ENCODE measurements at regions not wholly inside any gene's neighbourhood (a gene's known extent, or its start where the extent isn't known, plus 50 kb on each side); places are given as distances from the start of the nearest gene placed in this dataset.

DNA sequence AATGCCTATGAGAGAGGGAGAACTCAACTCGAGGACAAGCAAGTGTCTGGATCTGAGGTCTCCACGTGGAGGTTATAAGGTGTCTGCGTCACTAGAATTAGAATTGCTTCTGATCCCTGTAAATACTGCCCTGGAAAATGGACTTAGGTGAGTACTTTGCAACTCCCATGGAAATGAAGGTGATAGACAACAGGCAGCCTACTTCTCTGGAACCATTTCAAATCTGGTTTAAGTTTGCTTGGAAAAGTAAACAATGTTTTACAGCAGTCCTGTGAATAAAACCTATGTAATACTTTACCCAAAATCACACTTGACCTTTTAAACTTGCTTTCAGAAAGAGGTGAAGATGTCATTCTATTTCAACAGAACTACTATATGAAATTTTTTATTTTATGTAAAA lies 70.1 kb upstream of the TENT5A start:
- TF ChIP-seq, protein P1, sequence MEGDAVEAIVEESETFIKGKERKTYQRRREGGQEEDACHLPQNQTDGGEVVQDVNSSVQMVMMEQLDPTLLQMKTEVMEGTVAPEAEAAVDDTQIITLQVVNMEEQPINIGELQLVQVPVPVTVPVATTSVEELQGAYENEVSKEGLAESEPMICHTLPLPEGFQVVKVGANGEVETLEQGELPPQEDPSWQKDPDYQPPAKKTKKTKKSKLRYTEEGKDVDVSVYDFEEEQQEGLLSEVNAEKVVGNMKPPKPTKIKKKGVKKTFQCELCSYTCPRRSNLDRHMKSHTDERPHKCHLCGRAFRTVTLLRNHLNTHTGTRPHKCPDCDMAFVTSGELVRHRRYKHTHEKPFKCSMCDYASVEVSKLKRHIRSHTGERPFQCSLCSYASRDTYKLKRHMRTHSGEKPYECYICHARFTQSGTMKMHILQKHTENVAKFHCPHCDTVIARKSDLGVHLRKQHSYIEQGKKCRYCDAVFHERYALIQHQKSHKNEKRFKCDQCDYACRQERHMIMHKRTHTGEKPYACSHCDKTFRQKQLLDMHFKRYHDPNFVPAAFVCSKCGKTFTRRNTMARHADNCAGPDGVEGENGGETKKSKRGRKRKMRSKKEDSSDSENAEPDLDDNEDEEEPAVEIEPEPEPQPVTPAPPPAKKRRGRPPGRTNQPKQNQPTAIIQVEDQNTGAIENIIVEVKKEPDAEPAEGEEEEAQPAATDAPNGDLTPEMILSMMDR (IDR thresholded peaks at IDR 0.05) = no peak
- Mint-ChIP-seq H3K4me1 (peaks cover 37 to 40% of the 10 kb centered on the region in 2 donors), H3K36me3 (peaks cover 20% of the 10 kb centered on the region), H3K27me3 (ENCODE audit: low read depth in 2 of 2) (no peaks in the 10 kb centered on the region), H3K27ac (no peak overlapping the region), H3K9me3 (peaks cover 0 to 8% of the 10 kb centered on the region in 2 donors), H3K4me3 (no peak overlapping the region)
- Histone ChIP-seq H3K9me3 (ENCODE audit: control insufficient read depth, insufficient read depth, low read length) (no peaks in the 10 kb centered on the region), H3K4me1 (ENCODE audit: control insufficient read depth, insufficient read depth, low read length) (peaks cover 3% of the 10 kb centered on the region), H3K36me3 (ENCODE audit: control insufficient read depth, insufficient read depth, low read length) (no peaks in the 10 kb centered on the region), H3K27me3 (ENCODE audit: control insufficient read depth, insufficient read depth, low read length) (no peaks in the 10 kb centered on the region), H3K27ac (ENCODE audit: low read length) (no peak overlapping the region), H3K4me3 (ENCODE audit: low read length) (no peak overlapping the region)
- 92% methylated on average over 3 of the region's 3 CpGs for WGBS (ENCODE audit: insufficient coverage)
- DNase-seq (no peak), ATAC-seq (no peak)
- intact Hi-C loops (cut with micrococcal nuclease) = no loop called here

DNA sequence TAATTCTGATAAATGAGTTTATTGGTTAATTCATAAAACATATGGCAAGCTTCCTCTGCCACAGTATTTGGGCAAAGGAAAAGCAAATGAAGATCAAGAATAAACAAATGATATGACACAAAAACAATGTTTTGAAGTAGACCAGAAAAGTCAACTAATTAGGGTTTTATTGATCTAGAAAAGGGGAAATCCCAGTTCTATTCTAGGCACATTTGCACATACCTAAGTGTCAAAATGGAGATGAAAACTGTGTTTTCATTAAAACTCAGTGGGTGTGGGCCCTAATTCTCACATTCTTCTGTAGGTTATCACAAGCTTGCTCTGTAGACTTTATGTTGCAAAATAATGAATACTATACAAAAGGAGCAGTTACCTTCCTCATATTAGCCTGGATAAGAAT lies 69.0 kb upstream of the TENT5A start:
- Histone ChIP-seq H3K27ac (ENCODE audit: low read length) (peak overlapping the region; percentile 53), H3K4me3 (ENCODE audit: low read length) (no peak overlapping the region), H3K27me3 (ENCODE audit: control insufficient read depth, insufficient read depth, low read length) (no peaks in the 10 kb centered on the region), H3K9me3 (ENCODE audit: control insufficient read depth, insufficient read depth, low read length) (no peaks in the 10 kb centered on the region), H3K36me3 (ENCODE audit: control insufficient read depth, insufficient read depth, low read length) (no peaks in the 10 kb centered on the region), H3K4me1 (ENCODE audit: control insufficient read depth, insufficient read depth, low read length) (peaks cover 3% of the 10 kb centered on the region)
- H3K4me3 Mint-ChIP-seq = peak overlapping the region; percentile 55
- H3K4me1 Mint-ChIP-seq = peaks cover 37 to 40% of the 10 kb centered on the region in 2 donors
- peaks cover 14% of the 10 kb centered on the region for H3K36me3 Mint-ChIP-seq
- intact Hi-C loops (cut with micrococcal nuclease) = no loop called here
- DNase-seq = no peak
- peak in 2 of 3 donors; percentile 37 to 46 for ATAC-seq
- TF ChIP-seq, protein P1 (IDR thresholded peaks at IDR 0.05) = no peak
- no peaks in the 10 kb centered on the region for H3K27me3 Mint-ChIP-seq (ENCODE audit: low read depth in 2 of 2)
- H3K27ac Mint-ChIP-seq = peak overlapping the region; percentile 64 to 77
- peaks cover 0 to 6% of the 10 kb centered on the region in 2 donors for H3K9me3 Mint-ChIP-seq

DNA sequence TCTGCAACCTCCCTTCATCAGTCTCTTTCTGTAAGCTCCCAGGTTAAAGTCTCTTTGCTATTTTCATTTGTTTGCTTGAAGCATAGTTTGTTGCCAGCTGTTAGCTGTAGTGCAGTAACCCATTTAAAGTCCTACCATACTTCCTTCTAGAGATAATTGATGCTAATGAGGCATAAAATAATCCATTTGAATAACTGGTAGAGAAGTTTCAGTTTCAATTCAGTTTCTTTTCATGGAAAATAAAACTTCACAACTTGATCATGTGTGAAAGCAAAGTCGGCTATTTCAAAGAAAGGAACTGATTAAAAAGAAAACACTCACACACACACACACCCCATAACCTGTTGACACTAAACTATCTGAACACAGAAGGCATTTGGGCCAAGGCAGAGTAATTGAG lies 68.5 kb upstream of the TENT5A start:
- peaks cover 3% of the 10 kb centered on the region for H3K4me1 ChIP-seq (ENCODE audit: control insufficient read depth, insufficient read depth, low read length)
- peak overlapping the region; percentile 55 for H3K4me3 Mint-ChIP-seq
- peak overlapping the region; percentile 53 for H3K27ac ChIP-seq (ENCODE audit: low read length)
- TF ChIP-seq, protein P1 (IDR thresholded peaks at IDR 0.05) = no peak
- no peaks in the 10 kb centered on the region for H3K36me3 ChIP-seq (ENCODE audit: control insufficient read depth, insufficient read depth, low read length)
- intact Hi-C loops (cut with micrococcal nuclease) = no loop called here
- ATAC-seq (peak; percentile 49 to 64 (median 63)), DNase-seq (no peak)
- no peaks in the 10 kb centered on the region for H3K27me3 ChIP-seq (ENCODE audit: control insufficient read depth, insufficient read depth, low read length)
- no peaks in the 10 kb centered on the region for H3K9me3 ChIP-seq (ENCODE audit: control insufficient read depth, insufficient read depth, low read length)
- no peaks in the 10 kb centered on the region for H3K27me3 Mint-ChIP-seq (ENCODE audit: low read depth in 2 of 2)
- peaks cover 10% of the 10 kb centered on the region for H3K36me3 Mint-ChIP-seq
- WGBS (ENCODE audit: insufficient coverage) = 0% methylated on average over 1 of the region's 1 CpG
- H3K27ac Mint-ChIP-seq = peak overlapping the region; percentile 64 to 77
- no peak overlapping the region for H3K4me3 ChIP-seq (ENCODE audit: low read length)
- H3K9me3 Mint-ChIP-seq = peaks cover 0 to 3% of the 10 kb centered on the region in 2 donors
- H3K4me1 Mint-ChIP-seq = peaks cover 37 to 40% of the 10 kb centered on the region in 2 donors

DNA sequence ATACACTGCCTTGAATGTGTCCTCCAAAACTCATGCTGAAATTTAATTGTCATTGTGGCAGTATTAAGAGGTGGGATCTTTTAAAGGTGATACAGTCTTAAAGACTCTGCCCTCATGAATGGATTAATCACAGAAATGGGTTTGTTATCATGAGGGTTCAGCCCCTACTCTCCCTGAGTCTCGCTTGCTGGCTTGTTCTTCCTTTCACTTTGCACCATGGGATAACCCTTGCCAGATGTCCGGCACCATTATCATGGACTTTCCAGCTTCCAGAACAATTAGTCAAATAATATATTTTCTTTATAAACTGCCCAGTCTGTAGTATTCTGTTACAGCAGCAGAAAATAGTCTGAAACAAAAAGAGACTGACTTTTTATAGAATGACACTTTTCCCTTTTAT lies 67.9 kb upstream of the TENT5A start:
- no peaks in the 10 kb centered on the region for H3K27me3 ChIP-seq (ENCODE audit: control insufficient read depth, insufficient read depth, low read length)
- no peaks in the 10 kb centered on the region for H3K36me3 ChIP-seq (ENCODE audit: control insufficient read depth, insufficient read depth, low read length)
- H3K9me3 ChIP-seq (ENCODE audit: control insufficient read depth, insufficient read depth, low read length) = no peaks in the 10 kb centered on the region
- WGBS (ENCODE audit: insufficient coverage) = 85% methylated on average over 2 of the region's 2 CpGs
- ATAC-seq (peak in 1 of 3 donors; percentile 7), DNase-seq (no peak)
- intact Hi-C loops (cut with micrococcal nuclease) = no loop called here
- Mint-ChIP-seq H3K4me1 (peaks cover 37 to 40% of the 10 kb centered on the region in 2 donors), H3K4me3 (peak overlapping the region; percentile 55), H3K36me3 (peaks cover 4% of the 10 kb centered on the region), H3K9me3 (no peaks in the 10 kb centered on the region), H3K27ac (peak overlapping the region; percentile 64 to 77), H3K27me3 (ENCODE audit: low read depth in 2 of 2) (no peaks in the 10 kb centered on the region)
- TF ChIP-seq, protein P1 (IDR thresholded peaks at IDR 0.05) = no peak
- H3K27ac ChIP-seq (ENCODE audit: low read length) = no peak overlapping the region
- peaks cover 3% of the 10 kb centered on the region for H3K4me1 ChIP-seq (ENCODE audit: control insufficient read depth, insufficient read depth, low read length)
- H3K4me3 ChIP-seq (ENCODE audit: low read length) = no peak overlapping the region
